Common myeloid progenitor, CD34-positive (primary cell): ENCODE measurements at regions not wholly inside any gene's neighbourhood (a gene's known extent, or its start where the extent isn't known, plus 50 kb on each side); places are given as distances from the start of the nearest gene placed in this dataset.
"Not testable (repeated sequence)": the region's sequence is repeated elsewhere in the genome, so short reads cannot be mapped to it uniquely, and the experiment has no call there.

Experiments
- CTCF ChIA-PET: fragments of 350-600 bp; sonication (Branson Sonifier 250); formaldehyde crosslinking; loops from one replicate; lab custom pipeline; 2021; ENCODE audit warnings: antibody characterized with exemption; lab: Charles Lee
- POLR2A ChIA-PET: fragments of 350-600 bp; sonication (Branson Sonifier 250); formaldehyde crosslinking; loops from one replicate; lab custom pipeline; 2021; ENCODE audit warnings: antibody characterized with exemption; lab: Charles Lee
- DNase-seq, 3 donors: peaks; one replicate each; pipeline versions ENCODE4 v3.0.0 to v3.0.0-alpha.2; 2013
- H3K27ac ChIP-seq, 2 experiments: 1 replicate in 1 of 2; 2 replicates in 1 of 2; pipeline ENCODE4 v1.7.0; 2013; ENCODE audit warnings: inconsistent platforms in 2 of 2, low read length in 2 of 2, mild to moderate bottlenecking in 2 of 2, low read depth in 1 of 2, moderate library complexity in 1 of 2; ENCODE audit not compliant: severe bottlenecking in 2 of 2, insufficient read depth in 1 of 2, poor library complexity in 1 of 2
- H3K27me3 ChIP-seq, 5 experiments: replicated peaks in 2 of 5; 1 replicate in 3 of 5; 2 replicates in 2 of 5; pipeline versions ENCODE4 v1.6.1 to v1.7.0; 2013; ENCODE audit warnings: low read length in 4 of 5, mild to moderate bottlenecking in 2 of 5, moderate library complexity in 2 of 5, inconsistent platforms in 1 of 5; ENCODE audit not compliant: insufficient read depth in 5 of 5, control insufficient read depth in 4 of 5
- H3K36me3 ChIP-seq, 4 experiments: 1 replicate in 2 of 4; 2 replicates in 2 of 4; pipeline versions ENCODE4 v1.6.1 to v1.7.0; 2013; ENCODE audit warnings: low read length in 3 of 4, control low read depth in 1 of 4, mild to moderate bottlenecking in 1 of 4; ENCODE audit not compliant: control insufficient read depth in 4 of 4, insufficient read depth in 4 of 4
- H3K4me1 ChIP-seq, 4 experiments: 1 replicate in 3 of 4; 2 replicates in 1 of 4; pipeline versions ENCODE4 v1.6.1 to v1.7.1; 2013; ENCODE audit warnings: low read length in 3 of 4, mild to moderate bottlenecking in 3 of 4, control low read depth in 1 of 4, inconsistent platforms in 1 of 4, moderate library complexity in 1 of 4; ENCODE audit not compliant: control insufficient read depth in 4 of 4, insufficient read depth in 4 of 4; ENCODE audit errors: control extremely low read depth in 1 of 4
- H3K4me3 ChIP-seq, 7 experiments: 1 replicate in 4 of 7; 2 replicates in 3 of 7; pipeline versions ENCODE4 v1.5.1 to v1.7.0; 2013; ENCODE audit warnings: mild to moderate bottlenecking in 7 of 7, low read length in 6 of 7, moderate library complexity in 6 of 7, inconsistent platforms in 2 of 7, low read depth in 2 of 7, control low read depth in 1 of 7; ENCODE audit not compliant: insufficient read depth in 4 of 7, control insufficient read depth in 1 of 7; ENCODE audit errors: extremely low read depth in 1 of 7
- H3K9me3 ChIP-seq, 5 experiments: 1 replicate in 4 of 5; 2 replicates in 1 of 5; pipeline versions ENCODE4 v1.6.1 to v1.7.1; 2013; ENCODE audit warnings: low read length in 4 of 5, mild to moderate bottlenecking in 2 of 5, inconsistent platforms in 1 of 5, low read depth in 1 of 5, moderate library complexity in 1 of 5; ENCODE audit not compliant: control insufficient read depth in 4 of 5, insufficient read depth in 2 of 5; ENCODE audit errors: control extremely low read depth in 1 of 5
- WGBS: methylation state at CpG from one replicate; pipeline ENCODE4 v1.1.5; 2013; ENCODE audit not compliant: insufficient coverage; 5-methylcytosine and 5-hydroxymethylcytosine counted together

- Histone ChIP-seq H3K27me3 (no peaks in the 10 kb centered on the region), H3K36me3 (no peaks in the 10 kb centered on the region), H3K4me3 (no peak overlapping the region), H3K9me3 (peaks cover 0 to 1% (median 0%) of the 10 kb centered on the region in 5 experiments), H3K27ac (no peak overlapping the region), H3K4me1 (no peaks in the 10 kb centered on the region)
- CTCF ChIA-PET: no interaction called here
- POLR2A ChIA-PET: no interaction called here
- no peak for DNase-seq
- 88% methylated on average over 5 of the region's 5 CpGs for WGBS
Observed at GRCh38 chr5:92633875-92634487, 947.0 kb downstream of the NR2F1-AS1 start.

- Histone ChIP-seq H3K27ac (no peak overlapping the region), H3K27me3 (no peaks in the 10 kb centered on the region), H3K9me3 (peaks cover 0 to 1% (median 0%) of the 10 kb centered on the region in 5 experiments), H3K4me1 (no peaks in the 10 kb centered on the region), H3K36me3 (no peaks in the 10 kb centered on the region), H3K4me3 (no peak overlapping the region)
- ChIA-PET CTCF (no interaction called here), POLR2A (no interaction called here)
- DNase-seq: no peak
Observed at GRCh38 chr5:92633176-92633575, 947.8 kb downstream of the NR2F1-AS1 start.

- DNase-seq, H3K9me3 ChIP-seq, H3K4me1 ChIP-seq, H3K36me3 ChIP-seq, H3K27me3 ChIP-seq, POLR2A ChIA-PET, H3K27ac ChIP-seq, H3K4me3 ChIP-seq: not testable (repeated sequence)
- CTCF ChIA-PET: interaction anchor here (1.1 kb wide), 1 partner anchor 1164 kb away, joined by 3 read pairs; no protein-coding TSS in a partner anchor
- 95% methylated on average over 28 of the region's 37 CpGs for WGBS
Observed at GRCh38 chr5:92631237-92631701, 949.8 kb downstream of the NR2F1-AS1 start.

GRCh38 chr5:92629574-92629973, 951.4 kb downstream of the NR2F1-AS1 start:
- Histone ChIP-seq H3K4me3 (no peak overlapping the region), H3K27ac (no peak overlapping the region), H3K36me3 (no peaks in the 10 kb centered on the region), H3K9me3 (no peaks in the 10 kb centered on the region), H3K27me3 (no peaks in the 10 kb centered on the region), H3K4me1 (no peaks in the 10 kb centered on the region)
- POLR2A ChIA-PET: no interaction called here
- CTCF ChIA-PET: no interaction called here
- DNase-seq: no peak
- WGBS: 100% methylated on average over 1 of the region's 1 CpG

GRCh38 chr5:92629000-92629399, 952.0 kb downstream of the NR2F1-AS1 start:
- Histone ChIP-seq H3K36me3 (no peaks in the 10 kb centered on the region), H3K4me3 (no peak overlapping the region), H3K27me3 (no peaks in the 10 kb centered on the region), H3K27ac (no peak overlapping the region), H3K4me1 (no peaks in the 10 kb centered on the region), H3K9me3 (no peaks in the 10 kb centered on the region)
- POLR2A ChIA-PET: no interaction called here
- 100% methylated on average over 1 of the region's 3 CpGs for WGBS
- DNase-seq: no peak
- CTCF ChIA-PET: no interaction called here

- Histone ChIP-seq H3K36me3 (no peaks in the 10 kb centered on the region), H3K4me1 (no peaks in the 10 kb centered on the region), H3K27ac (no peak overlapping the region), H3K4me3 (no peak overlapping the region), H3K9me3 (no peaks in the 10 kb centered on the region), H3K27me3 (no peaks in the 10 kb centered on the region)
- POLR2A ChIA-PET: no interaction called here
- CTCF ChIA-PET: no interaction called here
- DNase-seq: no peak
- no CpG with 5 or more reads among the region's 1 CpG for WGBS
Observed at GRCh38 chr5:92627186-92627585, 953.8 kb downstream of the NR2F1-AS1 start.

- H3K9me3 ChIP-seq: no peaks in the 10 kb centered on the region
- no CpG with 5 or more reads among the region's 1 CpG for WGBS
- H3K27ac ChIP-seq: no peak overlapping the region
- CTCF ChIA-PET: no interaction called here
- no peaks in the 10 kb centered on the region for H3K27me3 ChIP-seq
- H3K4me3 ChIP-seq: no peak overlapping the region
- no peaks in the 10 kb centered on the region for H3K4me1 ChIP-seq
- POLR2A ChIA-PET: no interaction called here
- DNase-seq: no peak
- H3K36me3 ChIP-seq: no peaks in the 10 kb centered on the region
Observed at GRCh38 chr5:92616085-92616484, 964.9 kb downstream of the NR2F1-AS1 start.
